CD4-positive, alpha-beta T cell treated with Interleukin-15 for 4 hours (primary cell): ENCODE measurements at regions not wholly inside any gene's neighbourhood (a gene's known extent, or its start where the extent isn't known, plus 50 kb on each side); places are given as distances from the start of the nearest gene placed in this dataset.

ENCODE experiments used
- DNase-seq: peaks from one replicate; pipeline ENCODE4 v3.0.0-alpha.2; 2020; ENCODE audit warnings: low spot score

- DNase-seq, result no peak
These were observed 843.6 kb upstream of the NECTIN3 start for GRCh38 chr3:110227991-110228390.

- no peak for DNase-seq
These were observed 836.8 kb upstream of the NECTIN3 start for GRCh38 chr3:110234831-110235230.

- no peak for DNase-seq
These were observed 834.5 kb upstream of the NECTIN3 start for GRCh38 chr3:110236976-110237610.

- no peak for DNase-seq
These were observed 828.5 kb upstream of the NECTIN3 start for GRCh38 chr3:110243081-110243480.

GRCh38 chr3:110246796-110247376 lies 824.7 kb upstream of the NECTIN3 start:
- DNase-seq, result no peak

- no peak for DNase-seq
These were observed 823.0 kb upstream of the NECTIN3 start for GRCh38 chr3:110248666-110249065.

- DNase-seq, result no peak
These were observed 817.8 kb upstream of the NECTIN3 start for GRCh38 chr3:110253794-110254193.

- DNase-seq, result no peak
These were observed 817.0 kb upstream of the NECTIN3 start for GRCh38 chr3:110254591-110254990.

GRCh38 chr3:110261141-110261540 lies 810.5 kb upstream of the NECTIN3 start:
- DNase-seq, result no peak

GRCh38 chr3:110262896-110263295 lies 808.7 kb upstream of the NECTIN3 start:
- no peak for DNase-seq

GRCh38 chr3:110265302-110265701 lies 806.3 kb upstream of the NECTIN3 start:
- DNase-seq, result no peak

GRCh38 chr3:110267304-110267845 lies 804.2 kb upstream of the NECTIN3 start:
- no peak for DNase-seq

- no peak for DNase-seq
These were observed 799.1 kb upstream of the NECTIN3 start for GRCh38 chr3:110272525-110272924.

- no peak for DNase-seq
These were observed 779.6 kb upstream of the NECTIN3 start for GRCh38 chr3:110291886-110292501.

GRCh38 chr3:110293660-110294059 lies 778.0 kb upstream of the NECTIN3 start:
- no peak for DNase-seq

GRCh38 chr3:110296885-110297284 lies 774.7 kb upstream of the NECTIN3 start:
- DNase-seq, result no peak

GRCh38 chr3:110301781-110302180 lies 769.8 kb upstream of the NECTIN3 start:
- DNase-seq, result no peak

- DNase-seq, result no peak
These were observed 764.4 kb upstream of the NECTIN3 start for GRCh38 chr3:110307065-110307809.

GRCh38 chr3:110311541-110311940 lies 760.1 kb upstream of the NECTIN3 start:
- no peak for DNase-seq

- DNase-seq, result peak; percentile 75
These were observed 757.0 kb upstream of the NECTIN3 start for GRCh38 chr3:110314512-110315114.

GRCh38 chr3:110318108-110318507 lies 753.5 kb upstream of the NECTIN3 start:
- DNase-seq, result no peak

GRCh38 chr3:110323349-110323748 lies 748.3 kb upstream of the NECTIN3 start:
- DNase-seq, result no peak
